HCEC 1CT (cell line): ENCODE measurements at regions not wholly inside any gene's neighbourhood (a gene's known extent, or its start where the extent isn't known, plus 50 kb on each side); places are given as distances from the start of the nearest gene placed in this dataset.

ENCODE experiments used
- DNase-seq: peaks from one replicate; pipeline ENCODE4 v3.0.0-alpha.2; 2017

DNA sequence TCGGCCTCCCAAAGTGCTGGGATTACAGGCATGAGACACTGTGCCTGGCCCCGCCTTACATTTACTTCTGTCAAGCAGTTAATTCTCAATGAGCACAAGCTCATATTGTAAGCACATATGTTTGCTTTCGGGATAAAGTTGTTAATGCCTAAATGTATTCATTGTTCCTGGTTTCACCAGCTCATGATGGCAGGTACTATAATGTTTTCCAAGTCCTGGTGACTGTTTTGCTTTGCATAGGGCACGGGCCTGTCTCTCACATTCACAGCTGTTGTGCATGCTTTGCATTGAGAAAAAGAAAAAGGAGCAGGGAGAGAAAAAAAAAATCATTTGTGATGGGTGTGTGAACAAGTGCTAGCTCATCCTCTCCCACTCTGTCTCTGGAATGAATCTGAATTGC lies 661.2 kb upstream of the TENM3 start:
- DNase-seq, result no peak

DNA sequence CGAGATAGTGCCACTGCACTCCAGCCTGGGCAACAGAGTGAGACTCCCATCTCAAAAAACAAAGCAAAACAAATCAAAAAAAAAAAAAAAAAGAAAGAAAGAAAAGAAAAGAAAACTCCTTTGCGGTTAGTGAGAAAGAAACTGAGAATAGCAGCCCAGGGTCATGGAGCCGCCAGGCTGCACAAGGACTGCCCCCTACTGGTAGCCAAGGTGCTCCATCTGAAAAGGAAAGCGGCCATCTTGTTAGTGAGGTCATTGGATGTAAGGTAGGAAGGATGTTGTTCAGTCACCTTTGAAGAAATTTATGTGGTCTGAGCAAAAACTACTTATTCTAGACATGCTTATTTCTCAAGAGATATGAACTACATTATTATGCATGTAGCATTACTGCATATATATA lies 660.6 kb upstream of the TENM3 start:
- no peak for DNase-seq

GRCh38 chr4:181588733-181589302 lies 654.4 kb upstream of the TENM3 start:
- no peak for DNase-seq

DNA sequence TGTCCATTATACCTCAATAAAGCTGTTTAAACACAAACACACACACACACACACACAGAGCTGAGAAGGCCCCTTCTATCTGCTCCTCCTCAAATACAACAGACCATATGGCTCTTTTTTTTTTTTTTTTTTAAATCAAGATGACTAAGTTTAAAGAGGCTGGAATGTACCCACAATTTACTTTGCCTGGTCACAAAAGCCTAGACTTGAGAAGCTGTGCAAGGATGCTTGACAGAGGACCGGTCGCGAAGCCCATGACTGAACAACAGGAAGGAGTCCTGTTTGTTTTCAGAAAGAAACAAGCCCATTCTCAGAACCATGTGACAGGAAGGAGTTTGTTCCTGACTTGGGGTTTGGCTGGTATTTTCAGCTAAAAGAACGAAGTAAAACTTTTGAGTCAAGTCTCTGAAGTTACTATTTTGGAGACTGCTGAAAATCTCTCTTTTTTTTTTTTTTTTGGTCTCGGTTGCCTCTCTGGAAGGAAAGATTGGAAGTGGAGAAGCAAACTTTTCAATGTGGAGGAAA lies 650.9 kb upstream of the TENM3 start:
- no peak for DNase-seq

DNA sequence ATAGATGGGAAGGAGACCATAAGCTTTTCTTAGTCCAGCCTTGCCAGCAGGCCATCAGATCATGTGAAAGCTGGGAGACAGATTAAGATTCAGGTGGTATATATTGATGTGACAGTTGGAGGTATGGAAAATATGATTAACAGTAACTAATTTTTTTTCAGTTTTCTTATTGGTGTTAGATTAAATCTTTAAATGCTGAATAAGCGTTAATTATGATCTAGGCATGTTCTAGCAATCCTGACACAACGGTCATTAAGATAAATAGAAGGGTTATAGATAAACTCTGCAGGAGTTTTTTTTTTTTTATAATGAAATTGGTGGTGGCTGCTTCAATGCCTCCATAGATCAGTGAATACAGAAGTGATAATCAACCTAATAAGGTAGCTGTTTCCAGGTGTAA lies 649.5 kb upstream of the TENM3 start:
- DNase-seq, result no peak

DNA sequence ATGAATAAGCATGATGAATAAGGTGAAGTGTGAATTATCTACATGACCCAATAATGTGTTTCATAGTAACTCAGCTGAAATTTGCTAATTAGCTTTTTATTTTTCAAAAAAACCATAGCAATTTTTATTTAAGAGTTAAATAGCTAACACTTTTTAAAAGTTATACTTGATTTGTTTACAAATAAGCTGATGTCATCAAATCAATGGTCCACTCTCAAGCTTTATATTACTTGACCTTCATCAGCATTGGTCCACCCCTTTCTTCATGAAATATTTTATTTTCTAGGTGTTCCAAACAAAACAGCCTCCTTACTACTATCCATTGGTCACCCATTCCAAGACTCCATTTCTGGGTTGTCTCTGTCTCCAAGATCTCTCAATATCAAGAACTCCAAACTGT lies 649.0 kb upstream of the TENM3 start:
- DNase-seq, result no peak

DNA sequence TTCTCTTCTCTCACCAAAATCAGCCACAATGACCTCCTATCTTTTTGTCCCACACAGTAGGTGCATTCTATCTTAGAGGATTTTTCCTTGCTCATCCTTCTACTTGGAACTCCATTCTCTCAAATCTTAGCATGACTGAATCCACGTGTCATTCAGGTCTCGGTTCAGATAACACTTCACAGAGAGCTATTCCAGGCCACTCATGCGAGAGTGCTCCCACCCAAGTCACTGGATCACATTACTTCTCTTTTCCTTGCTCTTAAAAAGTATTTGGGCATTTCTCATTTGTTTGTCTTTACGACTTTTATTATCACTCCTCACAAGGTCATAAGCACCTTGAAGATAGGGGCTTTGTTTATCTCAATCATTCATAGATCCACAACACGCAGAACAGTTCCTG lies 647.5 kb upstream of the TENM3 start:
- no peak for DNase-seq

DNA sequence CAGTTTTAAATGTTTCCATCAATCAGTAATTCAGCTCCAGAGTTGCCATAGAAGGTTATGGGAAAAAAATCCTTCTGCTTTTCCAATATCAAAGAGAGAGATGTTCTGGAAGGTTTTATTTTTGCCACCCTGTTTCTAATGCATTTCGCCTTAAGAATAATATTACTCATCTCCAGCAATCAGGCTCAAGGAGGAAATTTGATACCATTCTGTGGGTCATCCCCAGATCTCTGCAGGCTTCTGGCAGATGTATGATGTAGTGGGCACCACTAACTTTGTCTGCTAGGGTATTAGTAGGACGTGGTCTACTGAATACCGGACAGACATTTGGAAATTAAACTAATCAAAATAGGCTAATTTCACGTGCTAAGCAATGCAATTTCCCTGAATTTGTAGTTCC lies 645.4 kb upstream of the TENM3 start:
- peak; percentile 39 for DNase-seq

GRCh38 chr4:181599134-181599533 lies 644.1 kb upstream of the TENM3 start:
- no peak for DNase-seq

DNA sequence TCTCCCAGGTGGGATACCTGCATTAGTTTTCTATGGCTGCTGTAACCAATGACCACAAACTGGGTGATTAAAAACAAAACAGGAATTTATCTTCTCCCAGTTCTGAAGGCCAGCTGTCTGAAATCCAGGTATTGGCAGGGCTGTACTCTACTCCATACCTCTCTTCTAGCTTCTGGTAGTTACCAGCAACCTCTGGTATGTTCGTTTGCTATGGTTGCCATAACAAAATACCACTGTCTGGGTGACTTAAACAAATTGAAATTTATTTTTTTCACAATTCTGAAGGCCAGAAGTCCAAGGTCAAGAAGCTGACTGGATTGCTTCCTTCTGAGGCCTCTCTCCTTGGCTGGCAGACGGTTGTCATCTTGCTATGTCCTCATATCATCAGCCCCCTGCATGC lies 642.1 kb upstream of the TENM3 start:
- DNase-seq, result no peak

- no peak for DNase-seq
These were observed 638.7 kb upstream of the TENM3 start for GRCh38 chr4:181604546-181604945.

GRCh38 chr4:181606300-181606699 lies 636.9 kb upstream of the TENM3 start:
- DNase-seq, result no peak

DNA sequence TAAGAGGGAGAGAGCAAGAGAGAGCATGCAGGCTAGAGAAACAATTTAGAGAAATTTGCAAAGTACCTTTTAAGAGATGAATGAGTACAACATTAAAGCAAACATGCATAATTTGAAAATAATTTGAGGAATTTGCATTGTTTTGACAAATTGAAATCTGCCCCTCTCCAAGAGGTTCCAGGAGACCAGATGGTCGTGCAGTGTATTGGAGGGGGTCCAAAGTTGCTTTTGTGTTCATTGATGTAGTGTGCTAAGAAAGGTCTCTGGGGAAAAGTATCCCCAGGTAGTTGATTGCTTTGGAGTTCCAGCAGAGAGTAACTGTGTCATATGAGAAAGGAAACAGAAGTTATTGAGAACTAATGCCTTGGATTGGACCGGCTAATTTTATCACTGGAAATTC lies 635.0 kb upstream of the TENM3 start:
- DNase-seq, result no peak

DNA sequence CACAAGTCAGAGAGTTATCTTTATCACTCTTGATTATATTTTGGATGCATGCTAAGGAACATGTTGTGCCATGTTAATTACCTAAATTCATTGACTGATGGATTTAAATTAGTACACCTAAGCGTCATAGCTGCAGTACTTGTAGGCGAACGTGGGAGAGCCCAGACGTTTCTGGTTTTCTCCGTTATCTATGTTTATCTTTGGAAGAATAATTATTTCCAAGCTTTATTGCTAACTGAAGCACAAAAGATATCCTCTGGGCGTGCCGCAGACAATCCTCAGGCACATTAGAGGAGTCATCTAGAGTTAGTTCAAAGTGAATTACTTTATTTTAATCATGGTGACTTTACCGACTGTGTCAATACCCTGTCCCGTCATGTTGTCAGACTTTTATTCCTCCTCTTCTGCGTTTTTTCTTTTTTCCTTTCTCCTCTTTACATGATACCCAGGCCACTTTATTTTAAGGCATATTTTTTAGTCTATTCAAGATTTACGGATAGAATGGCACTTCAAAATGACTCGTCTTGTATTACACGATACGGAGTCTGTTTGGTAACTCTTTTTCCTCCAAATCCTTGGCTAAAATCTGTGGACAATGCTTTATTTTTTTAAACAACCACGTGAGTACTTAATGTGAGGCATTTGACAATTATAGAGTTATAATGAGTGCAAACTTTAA lies 632.0 kb upstream of the TENM3 start:
- no peak for DNase-seq

- DNase-seq, result no peak
These were observed 631.1 kb upstream of the TENM3 start for GRCh38 chr4:181611946-181612600.

- no peak for DNase-seq
These were observed 630.0 kb upstream of the TENM3 start for GRCh38 chr4:181613200-181613599.

GRCh38 chr4:181618038-181618618 lies 625.1 kb upstream of the TENM3 start:
- no peak for DNase-seq

DNA sequence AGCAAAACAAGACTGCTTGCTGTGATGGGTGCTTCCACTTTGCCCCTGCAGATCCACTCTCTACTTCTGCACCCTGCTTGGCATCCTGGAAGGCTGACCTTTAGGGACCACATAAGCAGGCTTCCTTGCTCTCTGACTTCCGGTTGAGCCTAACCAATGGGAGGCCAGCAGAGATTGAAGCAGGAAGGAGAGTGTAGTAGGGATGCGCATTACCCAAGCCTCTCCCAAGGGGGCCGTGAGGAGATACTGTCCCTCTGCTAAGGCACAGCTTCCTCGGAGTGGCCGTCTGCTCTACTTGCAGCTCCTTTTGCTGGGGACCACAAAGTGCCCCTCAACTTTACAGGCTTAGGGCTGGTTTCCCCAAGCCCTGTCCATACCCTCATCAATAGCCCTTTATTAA lies 624.3 kb upstream of the TENM3 start:
- DNase-seq, result no peak

GRCh38 chr4:181619651-181620050 lies 623.6 kb upstream of the TENM3 start:
- no peak for DNase-seq

DNA sequence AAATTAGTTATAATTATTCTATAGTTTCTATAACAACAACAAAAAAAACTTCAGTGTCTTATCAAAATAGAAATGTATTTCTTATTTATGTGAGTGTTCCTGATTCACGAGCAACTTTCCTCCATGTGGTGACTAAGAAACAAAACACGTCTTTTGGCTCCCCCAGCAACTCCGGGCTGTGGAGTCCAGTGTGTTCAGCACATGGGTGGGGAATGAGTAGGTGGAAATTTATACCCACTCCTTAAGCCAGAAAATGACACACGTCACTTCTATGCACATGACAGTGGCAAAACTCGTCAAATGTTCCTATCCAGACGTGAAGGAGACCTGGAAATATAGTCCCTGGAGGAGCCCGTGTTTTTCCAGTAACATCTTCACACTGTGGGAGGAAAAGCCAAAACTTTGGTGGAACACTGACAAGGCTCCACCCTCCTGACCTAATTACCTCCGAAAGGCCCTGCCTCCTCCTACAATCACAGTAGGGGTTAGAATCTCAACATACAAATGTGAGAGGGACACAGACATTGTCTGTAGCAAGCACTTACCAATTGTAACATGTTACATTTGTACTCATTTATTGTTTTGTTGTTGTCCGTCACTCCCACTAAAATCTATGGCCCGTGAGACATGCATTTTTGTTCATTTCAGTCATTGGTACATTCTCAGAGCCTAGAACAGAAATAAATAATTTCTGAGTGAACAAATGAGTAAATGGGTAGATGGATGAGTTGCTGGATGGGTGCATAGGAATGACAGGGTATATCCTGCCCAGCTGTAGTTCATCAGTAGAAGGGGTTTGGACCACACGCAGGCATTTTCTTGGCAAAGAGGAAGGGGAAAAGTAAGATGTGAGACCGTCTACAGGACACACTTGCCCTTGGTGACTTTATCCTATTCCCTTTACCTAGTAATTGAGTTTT lies 605.8 kb upstream of the TENM3 start:
- DNase-seq, result peak; percentile 3

DNA sequence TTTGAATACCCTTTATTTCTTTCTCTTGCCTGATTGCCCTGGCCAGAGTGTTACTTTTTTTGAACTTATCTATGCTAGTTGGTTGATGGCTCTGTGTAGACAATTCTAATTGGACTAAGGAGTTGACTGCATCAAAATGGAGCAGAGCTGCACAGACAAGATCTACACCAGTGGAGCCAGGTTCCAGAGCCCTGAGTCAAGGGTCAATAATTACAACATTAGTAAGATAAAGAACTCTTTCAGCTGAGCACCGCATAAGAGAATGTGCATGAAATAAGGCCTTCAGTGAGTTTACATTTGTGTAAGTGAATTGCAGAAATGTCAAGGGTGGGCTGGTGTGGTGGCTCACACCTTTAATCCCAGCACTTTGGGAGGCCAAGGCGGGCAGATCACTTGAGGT lies 599.7 kb upstream of the TENM3 start:
- no peak for DNase-seq

DNA sequence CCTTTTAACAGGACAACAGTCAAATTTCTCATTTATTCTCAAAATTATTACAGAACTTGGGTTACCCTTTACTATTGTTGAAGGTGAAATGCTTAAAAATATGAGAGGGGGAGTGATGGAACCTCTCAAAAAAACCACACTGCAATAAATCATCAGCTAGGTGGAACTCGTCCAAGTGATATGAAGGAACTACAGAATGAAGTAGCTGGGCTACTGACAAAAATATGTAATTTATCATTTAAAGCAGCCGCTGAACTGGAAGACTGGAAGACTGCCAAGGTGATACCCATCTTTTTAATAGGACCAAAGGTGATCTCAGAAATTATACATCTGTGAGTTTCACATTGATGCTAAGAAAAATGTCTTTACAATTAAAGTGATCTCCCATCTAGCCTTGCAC lies 597.7 kb upstream of the TENM3 start:
- DNase-seq, result no peak

- DNase-seq, result peak; percentile 68
These were observed 596.3 kb upstream of the TENM3 start for GRCh38 chr4:181646864-181647263.
